ENCODE measurements at regions not wholly inside any gene's neighbourhood (a gene's known extent, or its start where the extent isn't known, plus 50 kb on each side); places are given as distances from the start of the nearest gene placed in this dataset.

- in situ Hi-C loops (cut with MboI; ENCODE audit: low sequenced_read_pairs), result no loop called here
Measured at GRCh38 chr7:45975367-45975766, 54.3 kb upstream of the IGFBP3 start.

- in situ Hi-C loops (cut with MboI; ENCODE audit: low sequenced_read_pairs), result no loop called here
Measured at GRCh38 chr7:45974540-45975360, 53.7 kb upstream of the IGFBP3 start.

GRCh38 chr7:45973725-45974532 lies 52.9 kb upstream of the IGFBP3 start:
- in situ Hi-C loops (cut with MboI; ENCODE audit: low sequenced_read_pairs), result no loop called here

GRCh38 chr7:45972629-45973312 lies 51.7 kb upstream of the IGFBP3 start:
- in situ Hi-C loops (cut with MboI; ENCODE audit: low sequenced_read_pairs), result no loop called here

- in situ Hi-C loops (cut with MboI; ENCODE audit: low sequenced_read_pairs), result no loop called here
Measured at GRCh38 chr7:45971661-45972175, 50.6 kb upstream of the IGFBP3 start.

- in situ Hi-C loops (cut with MboI; ENCODE audit: low sequenced_read_pairs), result no loop called here
Measured at GRCh38 chr7:45971171-45971570, 50.1 kb upstream of the IGFBP3 start.

All from HL-60/S4 treated with retinoic acid at 250 ng/mL for 4 days and 3 days (cell line).